SK-N-SH (cell line): ENCODE measurements at regions not wholly inside any gene's neighbourhood (a gene's known extent, or its start where the extent isn't known, plus 50 kb on each side); places are given as distances from the start of the nearest gene placed in this dataset.

Experiments
- CTCF ChIA-PET: fragments of 300-600, 350-600 bp; formaldehyde crosslinking; extraction: SDS; loops from one replicate; lab custom pipeline; 2021; lab: Yijun Ruan, JAX
- POLR2A ChIA-PET: fragments of 350-600 bp; sonication (Branson Sonifier 250); formaldehyde crosslinking; extraction: SDS; loops from one replicate; lab custom pipeline; 2020; ENCODE audit warnings: antibody characterized with exemption, inconsistent platforms; lab: Yijun Ruan, JAX
- DNase-seq: peaks from one replicate; pipeline ENCODE4 v3.0.0; 2012
- H2AFZ ChIP-seq: fragments of 200-600 bp; sonication (generic); 2 replicates; pipeline ENCODE4 v1.8.1; 2016; ENCODE audit warnings: antibody characterized with exemption, mild to moderate bottlenecking, low read depth
- H3F3A ChIP-seq: fragments of 200-600 bp; sonication (generic); replicated peaks from 2 replicates; pipeline ENCODE3; 2016; ENCODE audit warnings: antibody characterized with exemption, mild to moderate bottlenecking; ENCODE audit not compliant: insufficient read depth
- H3K27ac ChIP-seq, 2 experiments: fragments of 200-500 bp in 1 of 2; fragments of 200-600 bp in 1 of 2; sonication (Bioruptor generic) in 1 of 2; sonication (generic), shearing (Covaris generic) in 1 of 2; 2 replicates each; pipeline versions ENCODE4 v1.5.1 to v1.6.1; 2014 to 2016; ENCODE audit warnings: low read depth in 2 of 2, inconsistent platforms in 1 of 2, low read length in 1 of 2, mild to moderate bottlenecking in 1 of 2, mixed read lengths in 1 of 2
- H3K27me3 ChIP-seq: fragments of 200-600 bp; sonication (generic), shearing (Covaris generic); 2 replicates; pipeline ENCODE4 v1.6.1; 2016; ENCODE audit warnings: mixed run types; ENCODE audit not compliant: insufficient read depth
- H3K36me3 ChIP-seq, 2 experiments: fragments of 200-500 bp in 1 of 2; fragments of 200-600 bp in 1 of 2; sonication (Bioruptor generic) in 1 of 2; sonication (generic) in 1 of 2; replicated peaks in 1 of 2; 2 replicates each; pipeline versions ENCODE3 to v1.5.1; 2014 to 2016; ENCODE audit warnings: low read length in 1 of 2, mild to moderate bottlenecking in 1 of 2; ENCODE audit not compliant: insufficient read depth in 2 of 2, control insufficient read depth in 1 of 2
- H3K4me1 ChIP-seq, 2 experiments: fragments of 200-500 bp in 1 of 2; fragments of 200-600 bp in 1 of 2; sonication (Bioruptor generic) in 1 of 2; sonication (generic), shearing (Covaris generic) in 1 of 2; 2 replicates each; pipeline versions ENCODE4 v1.5.1 to v1.6.1; 2014 to 2016; ENCODE audit warnings: low read depth in 1 of 2, low read length in 1 of 2, mixed run types in 1 of 2; ENCODE audit not compliant: insufficient read depth in 2 of 2, control insufficient read depth in 1 of 2
- H3K4me2 ChIP-seq: fragments of 200-600 bp; sonication (generic), shearing (Covaris generic); 2 replicates; pipeline ENCODE4 v1.6.1; 2017; ENCODE audit warnings: mixed run types
- H3K4me3 ChIP-seq, 2 experiments: fragments of 200-500 bp in 1 of 2; fragments of 200-600 bp in 1 of 2; sonication (Bioruptor generic) in 1 of 2; sonication (generic), shearing (Covaris generic) in 1 of 2; 2 replicates each; pipeline versions ENCODE4 v1.5.1 to v1.8.1; 2014 to 2016; ENCODE audit warnings: low read depth in 2 of 2, inconsistent platforms in 1 of 2, low read length in 1 of 2, mild to moderate bottlenecking in 1 of 2, mixed read lengths in 1 of 2, moderate library complexity in 1 of 2
- H3K79me2 ChIP-seq: fragments of 200-600 bp; sonication (generic); 2 replicates; pipeline ENCODE4 v1.8.1; 2017; ENCODE audit warnings: mild to moderate bottlenecking; ENCODE audit not compliant: insufficient read depth
- H3K9ac ChIP-seq: fragments of 200-600 bp; sonication (generic); 2 replicates; pipeline ENCODE4 v1.6.1; 2017; ENCODE audit warnings: mixed run types
- H3K9me2 ChIP-seq: fragments of 200-600 bp; sonication (generic); 2 replicates; pipeline ENCODE4 v1.6.1; 2017; ENCODE audit warnings: mixed run types
- H3K9me3 ChIP-seq: fragments of 200-600 bp; sonication (generic); 2 replicates; pipeline ENCODE4 v1.6.1; 2017; ENCODE audit warnings: mixed run types, mild to moderate bottlenecking, moderate library complexity
- H4K20me1 ChIP-seq: fragments of 200-600 bp; sonication (generic); 2 replicates; pipeline ENCODE4 v1.6.1; 2017; ENCODE audit warnings: mild to moderate bottlenecking, mixed run types; ENCODE audit not compliant: insufficient read depth
- CHD2 ChIP-seq: fragments of 150-350 bp; IDR thresholded peaks from 2 replicates; pipeline ENCODE4 v1.6.1; 2018; ENCODE audit warnings: low read length; ENCODE audit not compliant: partially characterized antibody
- CTCF ChIP-seq: fragments of 200-600 bp; sonication (generic); IDR thresholded peaks from 2 replicates; pipeline ENCODE4 v1.6.1; 2017; ENCODE audit warnings: antibody characterized with exemption, mild to moderate bottlenecking, moderate library complexity
- ELF1 ChIP-seq: IDR thresholded peaks from 2 replicates; pipeline ENCODE4 v1.4.0; 2012
- EP300 ChIP-seq, 2 experiments: IDR thresholded peaks; 2 replicates each; pipeline versions ENCODE4 v1.4.0 to v1.6.1; 2012; ENCODE audit warnings: borderline replicate concordance in 1 of 2, low read depth in 1 of 2, low read length in 1 of 2
- EZH2phosphoT487 ChIP-seq: fragments of 200-600 bp; sonication (generic); IDR thresholded peaks from 2 replicates; pipeline ENCODE4 v1.6.1; 2017; ENCODE audit warnings: low read depth, mixed run types, mild to moderate bottlenecking, antibody characterized with exemption, moderate library complexity, borderline replicate concordance
- FOSL2 ChIP-seq: IDR thresholded peaks from 2 replicates; pipeline ENCODE4 v1.4.0; 2012; ENCODE audit warnings: low read depth, mild to moderate bottlenecking, moderate library complexity, borderline replicate concordance
- FOXM1 ChIP-seq: IDR thresholded peaks from 2 replicates; pipeline ENCODE4 v1.4.0; 2012; ENCODE audit warnings: low read depth, mild to moderate bottlenecking
- GATA2 ChIP-seq: sonication (generic); formaldehyde crosslinking; IDR thresholded peaks from 2 replicates; pipeline ENCODE4 v1.5.0; 2020; ENCODE audit warnings: mild to moderate bottlenecking, missing genetic modification reagents
- IRF3 ChIP-seq: fragments of 150-350 bp; IDR thresholded peaks from 2 replicates; pipeline ENCODE4 v1.6.1; 2016; ENCODE audit warnings: mild to moderate bottlenecking, low read depth, low read length
- JUND ChIP-seq: IDR thresholded peaks from 2 replicates; pipeline ENCODE4 v1.4.0; 2012
- MAX ChIP-seq: IDR thresholded peaks from 2 replicates; pipeline ENCODE4 v1.4.0; 2012; ENCODE audit warnings: low read depth
- MEF2A ChIP-seq: IDR thresholded peaks from 2 replicates; pipeline ENCODE4 v1.4.0; 2012; ENCODE audit warnings: low read depth, borderline replicate concordance
- NFIC ChIP-seq: IDR thresholded peaks from 2 replicates; pipeline ENCODE4 v1.4.0; 2012; ENCODE audit warnings: borderline replicate concordance
- NRF1 ChIP-seq: IDR thresholded peaks from 2 replicates; pipeline ENCODE4 v1.6.1; 2012; ENCODE audit warnings: low read depth, mild to moderate bottlenecking, low read length
- PBX3 ChIP-seq: IDR thresholded peaks from 2 replicates; pipeline ENCODE4; 2012
- RXRA ChIP-seq: IDR thresholded peaks from 2 replicates; pipeline ENCODE4 v1.4.0; 2012; ENCODE audit warnings: low read depth, mild to moderate bottlenecking, borderline replicate concordance
- TAF1 ChIP-seq: IDR thresholded peaks from 2 replicates; pipeline ENCODE4 v1.6.1; 2012; ENCODE audit warnings: low read depth, mild to moderate bottlenecking, low read length, moderate library complexity, borderline replicate concordance
- WGBS: methylation state at CpG from one replicate; pipeline ENCODE4 v1.1.6; 2017; ENCODE audit warnings: low lambda C conversion rate; 5-methylcytosine and 5-hydroxymethylcytosine counted together

- ChIA-PET CTCF (interaction anchor here (1.5 kb wide), 1 partner anchor 10 kb away, joined by 3 read pairs; no protein-coding TSS in a partner anchor), POLR2A (no interaction called here)
Measured at GRCh38 chr3:31103623-31104180, 209.2 kb upstream of the GADL1 start.

More at GRCh38 chr3:31103623-31104180, 209.2 kb upstream of the GADL1 start:
- H3K27ac ChIP-seq = no peak overlapping the region
- no peaks in the 10 kb centered on the region for H4K20me1 ChIP-seq
- H3K4me3 ChIP-seq = no peak overlapping the region
- no peak overlapping the region for H2AFZ ChIP-seq
- H3K4me1 ChIP-seq = peaks cover 0 to 3% of the 10 kb centered on the region in 2 experiments; a peak in 2 of 4 replicates
- no peaks in the 10 kb centered on the region for H3K9me3 ChIP-seq
- no peak for TF ChIP-seq TAF1
- TF ChIP-seq FOXM1 = no peak
- TF ChIP-seq MEF2A = no peak
- TF ChIP-seq FOSL2 = no peak
- TF ChIP-seq EP300 (IDR thresholded peaks at IDR 0.05; ENCODE audit: borderline replicate concordance in 1 of 2, low read depth in 1 of 2, low read length in 1 of 2) = no peak
- TF ChIP-seq PBX3 = no peak
- no peak for TF ChIP-seq NFIC
- TF ChIP-seq CHD2 = no peak
- TF ChIP-seq MAX = no peak
- no peak for TF ChIP-seq IRF3
- TF ChIP-seq RXRA = no peak
- TF ChIP-seq ELF1 = no peak
- no peak for TF ChIP-seq NRF1
- no peak for TF ChIP-seq EZH2phosphoT487
- TF ChIP-seq GATA2 (CRISPR knock-in tag) = no peak
- no peak for TF ChIP-seq JUND
- TF ChIP-seq CTCF = no peak
- H3K27me3 ChIP-seq = no peaks in the 10 kb centered on the region
- H3F3A ChIP-seq = peaks cover 10% of the 10 kb centered on the region
- H3K36me3 ChIP-seq = no peaks in the 10 kb centered on the region
- no peak overlapping the region for H3K9ac ChIP-seq
- DNase-seq = no peak
- no peaks in the 10 kb centered on the region for H3K79me2 ChIP-seq
- H3K9me2 ChIP-seq = no peaks in the 10 kb centered on the region
- H3K4me2 ChIP-seq = no peak overlapping the region
- WGBS = 82% methylated on average over 4 of the region's 4 CpGs
